ENCODE measurements at regions not wholly inside any gene's neighbourhood (a gene's known extent, or its start where the extent isn't known, plus 50 kb on each side); places are given as distances from the start of the nearest gene placed in this dataset.

GRCh38 chr7:145691377-145691914 lies 425.2 kb upstream of the CNTNAP2 start:
- Histone ChIP-seq H3K4ac (replicated peaks; ENCODE audit: insufficient read length, low read depth, low read length) (no peak overlapping the region), H2BK15ac (ENCODE audit: low read length) (no peak overlapping the region), H3K9ac (replicated peaks in 1 of 4; ENCODE audit: extremely low read depth in 1 of 4, low read depth in 3 of 4, low read length in 3 of 4) (no peak overlapping the region), H2BK20ac (ENCODE audit: low read length) (no peak overlapping the region), H4K91ac (replicated peaks; ENCODE audit: insufficient read length, low read length) (no peak overlapping the region), H2BK12ac (ENCODE audit: low read depth, low read length) (no peak overlapping the region), H3K79me1 (ENCODE audit: low read depth, low read length) (no peaks in the 10 kb centered on the region), H2AFZ (ENCODE audit: low read length) (no peak overlapping the region), H3K23ac (ENCODE audit: insufficient read length) (no peak overlapping the region), H3K18ac (ENCODE audit: extremely low read depth, low read length) (no peak overlapping the region), H3K56ac (replicated peaks; ENCODE audit: insufficient read length, low read depth, low read length) (no peak overlapping the region), H3K4me3 (ENCODE audit: extremely low read depth in 1 of 4, insufficient read depth in 2 of 4, low read depth in 3 of 4, low read length in 4 of 4) (no peak overlapping the region), H3K9me3 (ENCODE audit: insufficient read depth in 2 of 2, low read depth in 1 of 2, low read length in 1 of 2) (no peaks in the 10 kb centered on the region), H3K4me2 (ENCODE audit: insufficient read depth in 1 of 2, low read depth in 2 of 2, low read length in 2 of 2) (no peak overlapping the region), H4K20me1 (replicated peaks in 1 of 2; ENCODE audit: control insufficient read depth in 1 of 2, insufficient read depth in 2 of 2, low read length in 2 of 2) (no peaks in the 10 kb centered on the region), H3K27me3 (replicated peaks in 1 of 4; ENCODE audit: control insufficient read depth in 3 of 4, extremely low read depth in 1 of 4, insufficient read depth in 3 of 4, low read length in 3 of 4) (no peaks in the 10 kb centered on the region), H2BK120ac (replicated peaks; ENCODE audit: low read depth, low read length) (no peak overlapping the region), H3K4me1 (replicated peaks in 1 of 4; ENCODE audit: control insufficient read depth in 3 of 4, insufficient read depth in 4 of 4, low read length in 3 of 4) (no peaks in the 10 kb centered on the region), H3K14ac (ENCODE audit: insufficient read length) (no peak overlapping the region), H3K23me2 (ENCODE audit: low read depth, low read length) (no peaks in the 10 kb centered on the region), H2BK5ac (ENCODE audit: low read depth, low read length) (no peak overlapping the region), H3K27ac (ENCODE audit: low read depth, low read length) (no peak overlapping the region), H3K36me3 (ENCODE audit: control insufficient read depth in 2 of 4, insufficient read depth in 4 of 4, low read length in 3 of 4) (no peaks in the 10 kb centered on the region), H3K79me2 (ENCODE audit: control insufficient read depth in 1 of 2, insufficient read depth in 2 of 2, low read length in 2 of 2) (no peaks in the 10 kb centered on the region), H4K5ac (ENCODE audit: insufficient read length, low read depth, low read length) (no peak overlapping the region), H4K8ac (ENCODE audit: extremely low read depth, insufficient read depth, low read length) (no peak overlapping the region), H2AK5ac (ENCODE audit: low read depth, low read length) (no peak overlapping the region)
- ChIA-PET CTCF (ENCODE audit: partially characterized antibody) (interaction anchor here (1.5 kb wide), 1 partner anchor 157 kb away, joined by 3 read pairs; no protein-coding TSS in a partner anchor), POLR2A (ENCODE audit: partially characterized antibody) (interaction anchor here (0.7 kb wide), 1 partner anchor 106 kb away, joined by 3 read pairs; no protein-coding TSS in a partner anchor)
- 95% methylated on average over 5 of the region's 5 CpGs; no CpG with 5 or more reads in 1 of the 2 experiments for WGBS, 2 experiments (ENCODE audit: extremely low coverage in 1 of 2, insufficient coverage in 1 of 2, insufficient read length in 1 of 2, insufficient replicate concordance in 2 of 2, low coverage in 1 of 2, low lambda C conversion rate in 2 of 2, missing lambda C conversion rate in 1 of 2)
- FAIRE-seq (no peak), DNase-seq (ENCODE audit: low read depth in 1 of 2, low spot score in 2 of 2) (no peak)
- no peak for TF ChIP-seq NRF1 (IDR thresholded peaks at IDR 0.05; ENCODE audit: low read depth, low read length)
- TF ChIP-seq BRCA1 (IDR thresholded peaks at IDR 0.05; ENCODE audit: low read depth, low read length): no peak
- TF ChIP-seq EP300 (IDR thresholded peaks at IDR 0.05; ENCODE audit: borderline replicate concordance in 1 of 2, low read depth in 2 of 2, low read length in 2 of 2): no peak
- no peak for TF ChIP-seq RNF2 (IDR thresholded peaks at IDR 0.05; ENCODE audit: borderline replicate concordance, low read depth, low read length, missing control alignments, poor library complexity, severe bottlenecking)
- no peak for TF ChIP-seq SP1 (IDR thresholded peaks at IDR 0.05; ENCODE audit: low read depth, low read length)
- no peak for TF ChIP-seq SP4 (IDR thresholded peaks at IDR 0.05; ENCODE audit: low read length)
- no peak for TF ChIP-seq EGR1 (IDR thresholded peaks at IDR 0.05; ENCODE audit: borderline replicate concordance, low read depth, low read length)
- TF ChIP-seq SAP30 (IDR thresholded peaks at IDR 0.05; ENCODE audit: insufficient read depth, insufficient replicate concordance, low read length): no peak
- TF ChIP-seq TAF1 (IDR thresholded peaks at IDR 0.05; ENCODE audit: low read depth, low read length): no peak
- TF ChIP-seq FOSL1 (IDR thresholded peaks at IDR 0.05; ENCODE audit: insufficient read depth, low read depth, low read length): no peak
- no peak for TF ChIP-seq SP2 (IDR thresholded peaks at IDR 0.05; ENCODE audit: low read length)
- TF ChIP-seq KDM5A (IDR thresholded peaks at IDR 0.05; ENCODE audit: low read length): no peak
- TF ChIP-seq CBX8 (IDR thresholded peaks at IDR 0.05; ENCODE audit: borderline replicate concordance, low read depth, low read length): no peak
- TF ChIP-seq SIRT6 (IDR thresholded peaks at IDR 0.05; ENCODE audit: low read length): no peak
- no peak for TF ChIP-seq GABPA (IDR thresholded peaks at IDR 0.05; ENCODE audit: borderline replicate concordance, insufficient read depth, low read length)
